ENCODE measurements at regions not wholly inside any gene's neighbourhood (a gene's known extent, or its start where the extent isn't known, plus 50 kb on each side); places are given as distances from the start of the nearest gene placed in this dataset.

- TF ChIP-seq CTCF (IDR thresholded peaks at IDR 0.05) (no peak), KAT7 (CRISPR knock-in tag; IDR thresholded peaks at IDR 0.05; ENCODE audit: borderline replicate concordance) (no peak), ZNF423 (CRISPR knock-in tag; IDR thresholded peaks at IDR 0.05) (no peak), NFE2L1 (CRISPR knock-in tag; IDR thresholded peaks at IDR 0.05) (no peak), MAX (CRISPR knock-in tag; IDR thresholded peaks at IDR 0.05) (no peak), ELF4 (CRISPR knock-in tag; IDR thresholded peaks at IDR 0.05; ENCODE audit: low read depth) (no peak), ATF3 (CRISPR knock-in tag; conservative IDR thresholded peaks at IDR 0.05) (no peak), CBFB (CRISPR knock-in tag; IDR thresholded peaks at IDR 0.05; ENCODE audit: low read depth) (no peak), ETV6 (CRISPR knock-in tag; IDR thresholded peaks at IDR 0.05) (no peak), USF2 (CRISPR knock-in tag; IDR thresholded peaks at IDR 0.05) (no peak)
These were observed 307.9 kb upstream of the SP8 start for GRCh38 chr7:21094589-21094988.
